ENCODE measurements at regions not wholly inside any gene's neighbourhood (a gene's known extent, or its start where the extent isn't known, plus 50 kb on each side); places are given as distances from the start of the nearest gene placed in this dataset.

DNA sequence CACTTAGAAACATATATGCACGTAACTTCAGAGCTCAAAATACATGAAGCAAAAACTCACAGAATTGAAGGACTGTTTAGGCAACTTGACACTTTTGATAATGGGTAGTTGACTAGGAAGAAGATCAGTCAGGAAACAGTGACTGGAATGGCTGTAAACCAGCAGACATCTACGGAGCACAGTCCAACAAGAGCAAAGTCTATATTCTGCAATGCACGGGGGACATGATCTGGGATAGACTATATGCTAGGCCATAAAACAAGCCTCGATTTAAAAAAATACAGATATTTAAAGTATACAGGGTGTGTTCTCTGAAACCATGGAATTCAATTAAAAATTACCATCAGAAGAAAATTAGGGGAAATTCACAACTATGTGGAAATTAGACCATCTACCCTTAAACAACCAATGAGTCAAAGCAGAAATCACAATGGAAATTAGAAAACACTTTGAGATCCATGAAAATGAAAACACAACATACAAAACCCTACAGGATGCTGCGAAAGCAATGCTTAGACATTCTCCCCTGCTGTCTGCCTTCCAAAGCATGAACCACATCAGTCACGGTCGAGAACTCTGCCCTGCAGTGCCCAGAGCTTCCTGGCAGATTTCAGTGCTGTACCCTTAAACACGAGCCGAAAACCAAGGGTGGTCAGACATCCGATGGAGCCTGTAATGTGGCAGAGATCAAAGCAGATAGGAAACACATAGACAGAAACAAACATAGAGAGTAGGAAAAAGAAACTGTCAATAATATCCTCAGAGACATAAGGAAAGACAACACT lies 651.9 kb upstream of the HS6ST1 start:
- TF ChIP-seq CTCF (IDR thresholded peaks at IDR 0.05): no peak
- no peak for TF ChIP-seq POLR2AphosphoS5 (IDR thresholded peaks at IDR 0.05)
- no peak for TF ChIP-seq POLR2A (IDR thresholded peaks at IDR 0.05)

Measured in prostate gland (tissue), 2 donors.